NCI-H526 (cell line): ENCODE measurements at regions not wholly inside any gene's neighbourhood (a gene's known extent, or its start where the extent isn't known, plus 50 kb on each side); places are given as distances from the start of the nearest gene placed in this dataset.

Experiments used
- DNase-seq, 2 experiments: peaks; one replicate each; lab custom pipeline; 2025; lab: John Stamatoyannopoulos, UW

GRCh38 chr20:20938131-20938530, 168.0 kb downstream of the LINC00237 start:
- DNase-seq = no peak

GRCh38 chr20:20933142-20933958, 172.8 kb downstream of the LINC00237 start:
- no peak for DNase-seq

DNA sequence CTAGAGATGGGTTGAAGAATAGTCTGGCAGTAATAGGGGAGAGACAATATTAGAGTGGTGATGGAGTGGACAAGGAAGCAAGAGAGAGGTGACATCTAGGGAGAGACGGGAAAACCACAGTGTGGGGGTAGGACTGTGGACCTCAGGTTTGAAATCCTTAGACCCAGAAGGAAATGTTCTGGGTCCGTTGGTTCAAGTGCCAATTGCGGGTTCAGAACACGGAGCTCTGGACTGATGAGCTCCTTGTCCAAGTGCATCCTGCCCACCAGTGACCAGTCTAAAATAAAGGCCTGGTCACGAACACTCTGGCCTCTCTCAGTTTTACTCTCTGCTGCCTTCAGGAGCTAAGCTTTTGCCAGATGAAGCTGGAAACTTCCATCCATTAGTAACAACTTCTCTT, 174.0 kb downstream of the LINC00237 start:
- DNase-seq = no peak

DNA sequence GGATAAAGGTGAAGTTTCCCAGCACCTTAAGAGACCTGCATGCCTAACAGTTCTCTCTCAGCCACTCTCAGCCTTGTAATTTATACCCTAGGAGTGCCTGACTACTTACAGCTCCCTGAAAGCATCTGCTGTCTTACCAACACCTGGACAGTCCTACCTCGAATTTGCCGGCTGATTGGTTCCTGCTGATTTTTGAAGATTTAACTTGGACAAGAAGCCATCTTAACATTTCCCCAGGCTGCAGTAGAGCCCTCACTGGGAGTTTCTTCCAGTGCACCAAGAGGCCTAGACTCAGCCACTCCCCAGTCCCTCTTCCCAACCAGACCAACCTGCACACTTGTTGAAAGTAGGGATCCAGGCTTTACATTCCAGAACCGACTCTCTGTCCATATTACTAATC, 174.5 kb downstream of the LINC00237 start:
- no peak for DNase-seq

GRCh38 chr20:20931024-20931423, 175.1 kb downstream of the LINC00237 start:
- DNase-seq = no peak

DNA sequence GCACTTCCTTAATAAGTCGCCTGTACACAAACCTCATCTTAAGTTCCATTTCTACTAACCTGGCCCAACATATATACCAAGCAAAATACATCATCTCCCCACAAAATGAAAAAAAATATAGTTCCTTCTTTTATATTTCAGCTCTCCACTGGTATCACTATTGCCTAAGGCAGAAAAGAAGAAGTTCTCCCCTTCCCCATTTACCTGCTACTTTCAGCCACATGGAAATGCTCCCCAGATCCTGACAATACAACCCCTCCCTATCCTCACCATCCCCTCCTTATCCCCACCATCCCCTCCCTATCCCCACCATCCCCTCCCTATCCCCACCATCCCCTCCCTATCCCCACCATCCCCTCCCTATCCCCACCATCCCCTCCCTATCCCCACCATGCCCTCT, 175.7 kb downstream of the LINC00237 start:
- no peak for DNase-seq

DNA sequence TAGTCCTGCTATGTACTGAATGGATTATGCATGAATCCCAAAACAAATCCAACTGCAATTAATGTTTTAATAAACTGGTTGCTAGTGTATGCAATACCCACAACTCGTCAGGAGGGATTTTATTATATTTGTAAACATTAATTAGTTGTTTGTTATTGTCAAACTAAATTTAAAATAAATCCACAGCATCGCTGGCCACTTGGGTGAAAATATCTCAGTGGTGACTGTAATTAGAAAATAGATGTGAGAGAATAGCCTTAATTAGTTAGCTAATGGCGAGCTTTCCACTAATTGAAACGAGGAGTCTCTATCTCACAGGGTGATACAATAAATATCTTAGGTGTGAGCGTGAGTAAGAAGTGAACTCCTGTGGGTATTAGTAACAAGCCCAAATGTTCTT, 176.8 kb downstream of the LINC00237 start:
- DNase-seq = no peak

DNA sequence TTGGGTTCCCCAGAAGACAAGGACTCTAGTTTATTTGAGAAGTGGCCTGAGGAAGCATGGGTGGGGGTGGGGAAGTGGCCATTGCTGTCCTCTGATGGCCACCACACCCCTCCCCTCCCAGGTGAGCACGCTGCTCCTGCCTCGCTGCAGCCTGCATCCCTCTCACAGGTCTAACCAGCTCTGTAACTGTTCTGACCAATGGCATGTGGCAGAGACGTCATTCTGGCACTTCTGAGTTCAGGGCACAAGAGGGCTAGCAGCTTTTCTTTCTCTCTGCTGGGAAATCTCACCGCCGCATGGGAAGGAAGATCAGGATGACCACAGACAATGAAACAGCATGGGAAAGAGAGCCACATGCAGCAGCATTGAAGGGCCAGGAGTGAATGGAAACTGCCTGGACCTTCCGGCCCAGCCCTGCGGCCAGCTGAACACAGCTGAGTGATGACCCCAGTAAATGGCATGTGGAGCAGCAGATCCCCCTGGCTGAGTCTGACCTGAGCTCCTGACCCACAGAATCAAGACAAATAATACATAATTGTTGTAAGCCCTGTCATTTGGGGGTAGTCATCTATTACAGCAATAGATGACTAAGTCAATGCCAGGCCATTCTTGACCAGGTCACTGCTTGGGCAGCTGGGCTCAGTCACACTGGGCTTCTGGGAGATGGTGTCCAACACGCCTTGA, 179.8 kb downstream of the LINC00237 start:
- DNase-seq = no peak

DNA sequence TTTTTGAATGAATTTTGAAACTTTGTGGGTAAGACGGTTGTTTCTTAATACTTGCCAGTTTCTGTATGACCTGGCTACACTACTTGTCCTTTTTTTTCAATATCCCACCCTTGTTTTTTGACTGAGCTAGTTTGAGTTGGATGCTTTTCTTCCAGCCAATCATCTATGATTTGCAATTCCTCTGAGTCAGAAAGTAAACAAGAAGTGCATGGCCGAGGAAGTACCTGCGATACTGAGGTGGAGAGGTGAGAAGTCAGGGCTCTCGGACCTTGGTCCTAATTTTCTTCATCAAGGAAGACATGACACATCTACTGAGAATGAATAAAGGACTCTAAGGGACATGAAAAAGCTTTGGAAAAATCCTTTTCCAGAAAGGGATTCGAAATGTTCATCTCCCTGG, 185.7 kb downstream of the LINC00237 start:
- DNase-seq = no peak

GRCh38 chr20:20915844-20916243, 190.3 kb downstream of the LINC00237 start:
- no peak for DNase-seq

DNA sequence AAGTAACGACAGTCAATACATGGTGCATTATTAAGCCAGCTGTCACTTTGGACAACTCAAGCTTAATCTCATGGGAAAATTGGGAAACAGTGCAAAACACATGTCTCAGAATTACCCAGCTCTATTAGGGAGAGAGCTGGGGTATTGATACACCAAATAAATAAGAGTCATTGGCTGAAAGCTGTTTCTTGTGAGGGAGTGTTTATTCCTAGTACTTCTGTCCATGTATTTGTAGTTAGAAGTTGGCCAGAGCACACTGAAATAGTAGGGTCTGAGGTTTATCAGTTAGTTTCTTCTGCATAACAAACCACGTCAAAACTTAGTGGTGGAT, 192.0 kb upstream of the RALGAPA2 start:
- DNase-seq = no peak

DNA sequence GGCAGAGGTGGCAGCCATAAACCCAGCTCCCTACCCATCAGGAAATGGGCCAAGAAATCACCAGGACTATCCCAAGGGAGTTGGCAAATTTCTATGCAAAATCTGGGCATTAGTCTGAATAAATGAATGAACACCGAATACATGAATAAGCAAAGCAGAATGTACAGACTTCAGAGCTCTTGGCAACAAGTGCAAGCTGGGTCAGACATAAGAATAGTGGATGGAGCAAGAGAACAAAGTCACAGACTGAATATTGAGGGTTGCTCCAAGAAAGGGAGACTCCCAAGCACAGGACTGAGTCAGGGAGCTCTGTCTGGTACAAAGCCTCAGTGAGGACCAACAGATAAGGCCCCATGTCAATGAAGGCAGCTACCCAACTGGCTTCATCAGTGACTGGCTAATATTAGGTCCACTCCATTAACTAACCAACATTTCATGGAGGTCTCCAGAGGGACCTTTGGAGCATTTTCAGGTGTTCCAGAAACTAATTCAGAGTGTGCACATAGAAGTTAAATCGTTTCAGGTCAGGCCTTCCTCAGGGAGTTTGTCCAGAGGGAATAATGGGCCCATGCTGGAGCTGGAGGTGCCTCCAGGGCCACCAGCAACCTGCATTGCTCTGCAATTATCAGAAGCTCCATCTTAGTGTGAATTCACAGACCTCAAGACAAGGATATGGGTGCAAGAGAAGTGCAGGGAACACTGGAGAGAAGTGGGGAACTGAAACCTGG, 191.5 kb upstream of the RALGAPA2 start:
- peak; percentile 81 to 91 for DNase-seq

DNA sequence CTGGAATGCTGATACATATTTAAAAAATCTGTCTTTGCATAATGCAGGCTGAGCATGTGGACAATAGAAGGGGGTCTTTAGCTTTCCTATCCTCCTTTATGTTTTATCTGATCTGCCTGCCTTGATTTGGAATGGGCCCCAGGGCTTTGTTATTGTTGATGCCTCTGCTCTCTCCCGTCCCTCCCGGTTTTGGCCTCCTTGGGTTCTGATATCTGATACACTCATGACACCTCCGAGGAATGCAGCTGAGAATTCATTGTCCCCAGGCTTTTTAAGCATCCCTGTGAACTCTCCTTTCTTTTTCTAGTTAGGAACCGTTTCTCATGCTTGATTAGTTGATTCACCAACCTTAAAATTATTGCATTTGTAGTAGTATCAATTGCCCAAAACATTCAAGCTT, 185.5 kb upstream of the RALGAPA2 start:
- DNase-seq = no peak

- no peak for DNase-seq
Observed at GRCh38 chr20:20897145-20897544, 184.7 kb upstream of the RALGAPA2 start.

DNA sequence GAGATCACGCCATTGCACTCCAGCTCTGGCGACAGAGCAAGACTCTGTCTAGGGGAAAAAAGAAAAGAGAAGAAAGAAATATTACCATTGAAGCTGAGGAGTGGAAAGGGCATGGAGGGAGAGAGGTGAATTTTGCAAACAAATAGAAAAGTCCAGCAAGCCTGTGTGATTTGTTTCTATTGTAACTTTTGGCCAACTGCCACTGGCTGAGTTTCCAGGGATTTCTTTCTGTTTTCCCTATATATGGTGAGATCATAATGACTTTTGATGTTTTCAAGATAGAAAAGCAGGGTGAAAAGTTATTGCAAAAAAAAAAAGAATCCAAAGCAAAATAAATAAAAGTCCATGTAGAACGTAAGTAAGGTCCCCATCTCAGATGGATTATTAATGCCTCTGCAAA, 184.2 kb upstream of the RALGAPA2 start:
- no peak for DNase-seq

GRCh38 chr20:20895537-20895936, 183.1 kb upstream of the RALGAPA2 start:
- no peak for DNase-seq

GRCh38 chr20:20894753-20895152, 182.3 kb upstream of the RALGAPA2 start:
- DNase-seq = no peak

GRCh38 chr20:20894280-20894679, 181.8 kb upstream of the RALGAPA2 start:
- no peak for DNase-seq

- no peak for DNase-seq
Observed at GRCh38 chr20:20892328-20892727, 179.9 kb upstream of the RALGAPA2 start.

GRCh38 chr20:20890751-20891150, 178.3 kb upstream of the RALGAPA2 start:
- no peak for DNase-seq

DNA sequence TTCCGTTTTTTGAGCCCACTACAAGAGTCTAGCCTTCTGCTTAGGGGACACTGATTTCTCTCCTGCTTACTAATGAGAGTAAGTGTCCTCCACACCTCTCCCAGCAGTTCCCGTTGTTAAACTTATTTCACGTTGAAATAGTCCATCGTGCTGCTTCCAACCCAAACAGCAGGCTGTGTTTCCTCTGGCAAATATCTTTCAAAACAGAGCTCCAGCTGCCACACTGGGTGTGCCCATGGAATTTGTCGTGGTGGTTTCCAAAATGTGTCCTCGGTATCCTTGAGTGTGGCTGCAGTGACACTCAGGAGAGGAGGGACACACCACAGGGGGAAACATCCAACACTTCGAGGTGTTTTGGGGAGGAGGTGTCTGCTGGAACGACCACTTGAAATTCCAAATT, 176.5 kb upstream of the RALGAPA2 start:
- DNase-seq = no peak

DNA sequence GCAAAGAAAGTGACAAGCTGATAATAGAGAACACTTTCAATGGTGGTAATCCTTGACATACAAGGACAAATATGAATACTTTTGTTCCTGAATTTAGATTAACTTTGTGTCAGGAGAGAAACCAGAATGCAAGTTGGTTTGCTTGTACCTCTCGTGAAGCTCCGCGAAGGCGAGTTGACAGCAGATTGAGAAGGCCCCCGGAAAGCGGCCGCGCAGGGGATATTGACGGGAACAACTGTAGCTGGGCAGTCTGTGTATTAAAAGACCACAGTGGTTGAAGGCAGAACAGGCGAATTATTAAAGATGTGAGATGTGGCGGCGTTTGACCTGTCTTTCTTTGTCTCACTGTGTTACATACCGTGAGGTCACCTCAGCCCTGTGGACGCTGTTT, 175.8 kb upstream of the RALGAPA2 start:
- no peak for DNase-seq

DNA sequence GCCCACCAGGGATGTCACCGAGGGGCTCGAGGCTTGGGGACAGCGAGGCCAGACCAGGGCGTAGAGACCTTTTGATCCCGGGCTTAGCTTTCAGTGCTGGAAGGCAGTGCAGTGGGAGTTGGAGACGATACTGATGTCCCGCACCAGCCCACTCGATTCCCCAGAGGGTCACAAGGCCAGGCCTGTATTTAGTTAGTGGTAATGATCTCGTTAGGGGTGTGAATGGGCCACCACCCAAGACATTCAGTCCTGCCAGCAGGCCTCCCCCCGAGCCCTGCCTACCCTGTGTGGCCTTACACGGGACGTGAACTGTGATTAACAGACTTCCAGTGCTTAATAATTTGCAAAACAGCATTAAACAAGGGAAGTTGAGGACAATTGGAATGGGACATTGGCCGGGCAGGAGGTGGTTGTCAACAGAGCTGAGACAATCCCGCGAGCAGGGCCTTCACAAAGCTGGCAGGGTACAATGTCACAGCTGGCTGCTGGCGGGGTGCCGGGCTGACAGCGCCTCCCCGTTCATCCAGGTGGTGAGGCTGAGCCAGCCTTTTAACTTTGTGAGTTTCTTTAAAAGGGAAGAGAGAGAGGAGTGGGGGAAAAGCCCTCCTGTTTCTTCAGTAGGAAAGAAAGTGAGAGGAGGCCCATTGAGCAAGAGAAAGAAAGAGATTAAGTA, 175.3 kb upstream of the RALGAPA2 start:
- DNase-seq = no peak
